ENCODE measurements at regions not wholly inside any gene's neighbourhood (a gene's known extent, or its start where the extent isn't known, plus 50 kb on each side); places are given as distances from the start of the nearest gene placed in this dataset.

DNA sequence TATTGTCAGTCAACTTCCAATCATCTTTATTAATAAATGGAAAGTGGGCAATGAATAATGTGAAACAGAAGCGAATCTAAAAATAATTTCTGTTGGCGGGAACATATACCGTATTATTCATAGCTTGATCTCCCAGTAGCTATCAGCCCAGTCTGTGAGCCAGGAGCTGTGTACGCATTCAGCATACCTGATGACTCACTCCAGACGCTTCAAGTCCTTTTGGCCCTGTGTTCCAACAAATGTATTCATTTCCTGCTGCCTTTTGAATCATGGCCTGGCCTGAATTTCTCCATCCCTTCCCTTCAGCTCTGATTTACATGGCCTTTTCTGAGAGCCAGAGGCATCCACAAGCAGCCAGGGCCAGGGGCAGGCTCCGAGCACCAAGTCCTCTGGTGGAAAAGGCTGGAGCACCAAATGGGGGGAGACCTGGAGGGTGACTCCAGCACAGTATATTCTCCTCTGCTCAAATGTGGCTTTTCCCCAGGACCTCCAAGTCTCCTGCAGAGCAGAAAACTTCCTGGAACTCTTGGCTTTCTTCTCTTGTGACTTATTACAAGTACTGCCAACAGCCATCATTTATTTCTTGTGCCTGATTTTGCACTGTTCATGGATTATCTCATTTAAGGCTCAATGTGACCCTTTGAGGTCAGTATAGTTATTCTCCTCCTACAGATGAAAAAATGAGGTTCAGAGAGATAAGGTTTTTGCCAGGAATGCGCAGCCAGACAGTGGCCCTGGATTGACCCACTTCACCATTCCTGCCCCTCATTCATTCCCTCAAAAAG is 108.7 kb downstream of the EN1 start:
- no peak for DNase-seq

DNA sequence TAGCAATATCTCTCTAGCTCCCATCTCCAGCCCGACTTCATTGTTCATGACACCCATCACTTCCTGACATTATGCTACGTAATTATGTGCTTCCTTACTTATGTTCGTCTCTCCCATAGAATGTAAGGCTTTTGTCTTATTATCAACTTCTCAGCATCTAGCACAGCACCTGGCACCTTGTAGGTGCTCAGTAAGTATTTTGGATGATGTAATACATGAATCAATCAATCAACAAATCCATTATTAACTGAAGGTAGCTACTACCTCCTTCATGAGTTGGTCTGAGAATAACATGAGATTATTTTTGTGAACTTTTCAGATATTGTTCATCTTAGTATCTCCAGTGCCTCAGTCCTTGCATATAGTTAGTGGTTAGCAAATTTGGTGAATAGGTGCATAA is 109.3 kb downstream of the EN1 start:
- no peak for DNase-seq

GRCh38 chr2:118737684-118738083 is 109.8 kb downstream of the EN1 start:
- DNase-seq: no peak

DNA sequence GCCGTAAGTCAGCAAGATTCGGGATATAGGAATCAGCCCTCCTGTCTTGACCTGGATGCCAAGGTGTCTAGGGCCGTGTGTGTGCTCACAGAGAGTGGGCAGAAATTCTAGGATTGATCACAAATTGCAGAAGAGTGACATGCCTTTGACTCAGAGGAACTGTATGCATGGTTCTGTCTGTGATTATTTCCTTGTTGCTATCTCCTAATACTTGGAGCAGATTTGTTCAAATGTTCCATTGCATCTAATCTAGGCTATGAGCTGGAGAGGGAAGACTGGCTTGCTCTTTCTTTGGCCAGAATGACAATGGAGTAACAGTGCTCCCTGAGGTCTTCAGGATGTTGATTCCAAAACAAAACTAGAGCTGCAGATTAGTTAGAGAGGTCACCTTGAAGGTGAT is 115.0 kb downstream of the EN1 start:
- no peak for DNase-seq

- no peak for DNase-seq
These were observed 116.0 kb downstream of the EN1 start for GRCh38 chr2:118731413-118731812.

GRCh38 chr2:118730405-118730804 is 117.0 kb downstream of the EN1 start:
- DNase-seq: no peak

DNA sequence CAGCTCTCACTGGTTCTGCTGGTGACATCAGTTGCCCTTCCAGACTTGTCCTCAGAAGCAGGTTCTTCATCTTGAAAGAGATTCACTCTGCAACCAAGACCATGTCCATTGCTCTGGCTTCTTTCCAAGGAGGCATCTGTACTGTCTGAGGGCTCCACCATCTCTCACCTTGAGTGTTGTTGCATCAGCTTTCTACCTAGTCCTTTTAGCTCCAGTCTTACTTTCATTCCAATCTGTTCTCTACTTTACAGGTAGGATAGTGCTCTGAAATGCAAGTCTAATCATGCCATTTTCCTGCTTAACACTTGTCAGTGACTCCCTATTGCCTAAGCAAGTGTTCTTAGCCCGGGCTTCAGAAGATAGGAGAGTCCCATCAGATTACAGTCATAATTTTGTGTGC is 117.7 kb downstream of the EN1 start:
- DNase-seq: no peak

GRCh38 chr2:118728984-118729383 is 118.5 kb downstream of the EN1 start:
- no peak for DNase-seq

GRCh38 chr2:118726821-118727220 is 120.6 kb downstream of the EN1 start:
- DNase-seq: no peak

GRCh38 chr2:118723394-118723793 is 124.1 kb downstream of the EN1 start:
- no peak for DNase-seq

- no peak for DNase-seq
These were observed 124.5 kb downstream of the EN1 start for GRCh38 chr2:118722976-118723375.

DNA sequence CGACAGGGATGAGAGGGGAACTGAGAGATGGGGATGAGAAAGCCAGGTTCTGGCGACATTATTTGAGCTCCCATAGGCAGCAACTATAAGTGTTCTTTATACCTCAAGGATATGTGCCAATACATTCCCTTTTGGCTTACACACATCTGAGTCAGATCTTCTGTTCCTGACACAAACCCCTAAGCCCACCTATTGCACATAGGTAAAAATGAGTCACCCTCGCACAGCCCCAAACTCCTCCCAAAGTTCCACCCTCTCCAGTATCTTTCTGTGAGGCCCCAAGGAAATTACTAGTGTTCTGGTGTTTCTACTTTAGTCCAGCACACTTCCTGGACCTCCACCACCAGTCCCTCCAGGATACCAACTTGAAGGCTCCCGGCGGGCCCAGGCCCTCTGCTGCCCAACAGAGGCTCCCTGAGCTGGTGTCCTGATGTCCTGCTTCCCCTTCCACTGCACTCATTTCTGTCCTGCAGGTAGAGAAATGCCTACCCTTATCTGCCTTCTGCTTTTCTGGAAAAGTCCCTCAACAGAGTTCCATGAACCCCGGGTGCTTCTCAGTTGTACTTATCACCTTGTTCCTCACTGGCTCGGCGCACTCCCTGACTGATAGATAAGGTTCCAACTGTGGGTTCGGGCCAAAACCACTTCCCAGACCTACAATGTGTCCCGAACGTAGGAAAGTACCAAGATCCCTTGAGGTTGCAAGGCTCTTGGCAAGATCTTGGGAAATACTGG is 125.5 kb downstream of the EN1 start:
- DNase-seq: no peak

DNA sequence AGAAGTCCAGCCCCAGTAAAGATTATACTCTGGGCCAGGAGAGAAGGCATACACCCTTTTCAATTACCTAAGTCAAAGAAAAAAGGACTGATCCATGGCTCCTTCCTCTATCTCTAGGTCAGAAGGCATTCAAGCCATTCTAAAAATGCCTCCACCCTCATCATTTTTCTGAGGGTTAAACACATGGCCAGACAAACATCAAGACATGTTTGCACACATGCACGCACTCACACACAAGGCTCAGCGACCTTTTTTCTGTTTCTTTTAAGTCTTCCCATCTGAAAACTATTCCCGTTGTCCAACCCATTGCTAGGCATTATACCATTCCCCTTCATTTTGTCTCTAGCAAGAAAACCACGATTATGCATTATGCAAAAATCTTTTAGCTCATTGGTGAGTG is 126.6 kb downstream of the EN1 start:
- DNase-seq: no peak

DNA sequence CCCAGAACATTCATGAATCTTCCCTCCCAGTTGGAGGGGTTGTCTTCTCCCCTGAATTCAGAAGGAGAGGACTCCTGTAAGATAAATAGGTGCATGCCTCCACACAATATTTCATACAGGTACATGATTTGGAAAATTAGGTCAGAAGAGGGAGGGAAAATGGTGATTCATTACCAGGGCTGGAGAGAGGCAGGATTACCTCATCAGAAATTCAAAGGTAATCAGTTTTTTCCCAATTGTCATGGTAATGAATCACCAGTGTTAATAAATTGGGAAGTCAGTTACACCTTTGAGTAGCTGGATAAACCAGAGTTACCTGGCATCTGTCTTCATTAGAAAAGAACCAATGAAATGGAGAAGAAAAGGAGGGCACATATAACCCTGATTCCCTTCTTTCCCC is 128.5 kb downstream of the EN1 start:
- DNase-seq: no peak

DNA sequence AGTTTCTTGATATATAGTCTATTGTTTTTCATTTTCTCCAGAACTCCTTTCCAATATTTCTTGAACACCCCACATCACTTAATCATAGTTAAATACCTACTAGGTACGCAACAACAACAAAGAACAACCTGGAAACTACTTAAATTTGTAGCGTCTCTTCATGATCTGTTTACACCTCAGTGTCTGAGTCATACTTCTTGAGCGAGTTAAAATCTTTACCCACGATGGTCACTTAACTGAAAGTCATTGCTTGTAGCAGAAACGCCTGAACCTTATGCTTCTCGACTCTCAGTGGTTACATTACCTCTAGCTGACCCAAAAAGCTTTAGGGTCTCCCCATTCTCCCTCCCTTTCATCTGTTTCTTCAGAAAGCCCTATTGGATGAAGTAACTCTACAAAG is 131.3 kb downstream of the EN1 start:
- DNase-seq: no peak

GRCh38 chr2:118714118-118714517 is 133.3 kb downstream of the EN1 start:
- no peak for DNase-seq

DNA sequence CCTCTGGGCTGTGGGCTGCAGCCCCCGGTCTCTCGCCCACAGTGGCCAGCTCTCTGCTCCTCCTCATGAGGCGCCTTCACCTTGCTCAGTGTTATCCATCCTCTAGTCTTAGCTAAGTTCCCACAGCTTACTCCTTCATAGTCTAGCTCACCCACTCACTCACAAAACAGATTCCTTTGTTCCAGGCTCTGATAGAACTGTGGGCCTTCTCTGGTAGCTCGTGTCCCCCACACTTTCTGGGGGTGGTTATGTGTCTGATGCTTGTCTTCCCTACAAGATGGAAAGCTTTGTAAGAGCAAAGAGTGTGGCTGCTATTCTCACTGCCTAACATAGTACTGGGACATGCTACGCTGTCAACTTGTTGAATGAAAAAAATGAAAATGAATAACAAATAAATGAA is 135.8 kb downstream of the EN1 start:
- no peak for DNase-seq

GRCh38 chr2:118710481-118710880 is 137.0 kb downstream of the EN1 start:
- DNase-seq: no peak

- DNase-seq: no peak
These were observed 137.7 kb downstream of the EN1 start for GRCh38 chr2:118709786-118710185.

- DNase-seq: no peak
These were observed 140.6 kb downstream of the EN1 start for GRCh38 chr2:118706844-118707243.

DNA sequence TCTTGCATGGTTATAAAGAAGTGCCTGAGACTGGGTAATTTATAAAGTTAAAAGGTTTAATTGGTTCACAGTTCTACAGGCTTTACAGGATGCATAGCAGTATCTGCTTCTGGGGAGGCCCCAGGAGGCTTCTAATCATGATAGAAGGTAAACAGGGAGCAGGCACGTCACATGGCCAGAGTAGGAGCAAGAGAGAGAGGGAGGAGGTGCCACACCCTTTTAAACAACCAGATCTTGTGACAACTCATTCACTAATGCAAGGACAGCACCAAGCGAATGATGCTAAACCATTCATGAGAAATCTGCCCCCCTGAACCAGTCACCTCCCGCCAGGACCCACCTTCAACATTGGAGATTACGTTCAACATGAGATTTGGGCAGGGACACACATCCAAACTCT is 141.1 kb downstream of the EN1 start:
- DNase-seq: no peak

- no peak for DNase-seq
These were observed 142.4 kb downstream of the EN1 start for GRCh38 chr2:118705032-118705431.

DNA sequence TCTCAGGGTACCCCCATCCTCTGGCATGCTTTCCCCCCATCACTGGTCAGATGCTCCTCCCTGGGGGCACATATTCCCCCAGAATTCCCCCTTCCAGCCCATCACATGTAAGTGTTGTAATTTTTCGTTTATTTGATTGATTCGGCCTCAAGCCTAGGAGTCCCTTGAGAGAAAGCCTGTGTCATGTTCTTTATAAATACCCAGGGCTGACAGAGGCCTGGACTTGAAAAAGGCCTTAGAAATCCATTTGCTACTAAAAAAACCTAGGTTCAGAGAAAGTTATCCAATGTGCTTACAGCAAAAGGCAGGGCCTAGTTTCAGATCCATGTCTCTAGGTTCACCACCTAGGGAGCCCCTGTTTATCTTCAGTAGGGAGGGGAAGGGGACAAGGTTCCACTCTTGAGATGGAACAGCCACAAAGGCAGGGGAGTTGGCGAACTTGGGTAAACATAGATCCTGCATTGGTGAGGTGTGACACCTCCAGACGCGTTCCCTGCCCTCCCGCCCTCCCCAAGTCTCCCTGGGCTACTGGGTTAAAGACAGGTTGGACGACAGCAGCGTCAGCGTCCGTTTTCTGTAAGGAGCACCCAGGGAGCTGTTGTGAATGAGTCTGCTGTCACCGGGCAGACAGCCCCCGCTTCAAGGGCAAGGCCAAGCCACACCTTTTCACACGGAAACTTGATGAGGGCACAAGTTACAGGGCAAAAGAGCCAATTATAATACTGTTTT is 147.8 kb downstream of the EN1 start:
- DNase-seq: no peak
